Activated CD8-positive, alpha-beta memory T cell treated with anti-CD3 and anti-CD28 coated beads for 48 hours (primary cell): ENCODE measurements at regions not wholly inside any gene's neighbourhood (a gene's known extent, or its start where the extent isn't known, plus 50 kb on each side); places are given as distances from the start of the nearest gene placed in this dataset.
"Not testable (repeated sequence)": the region's sequence is repeated elsewhere in the genome, so short reads cannot be mapped to it uniquely, and the experiment has no call there.

ENCODE experiments used
- DNase-seq, 3 experiments: peaks; one replicate each; pipeline ENCODE4 v3.0.0-alpha.2; 2020; ENCODE audit warnings: low read depth in 2 of 3, low spot score in 2 of 3

GRCh38 chr6:150681578-150682395 lies 82.1 kb downstream of the PLEKHG1 start:
- DNase-seq = no peak

GRCh38 chr6:150683320-150683719 lies 83.6 kb downstream of the PLEKHG1 start:
- DNase-seq = no peak

- DNase-seq = no peak
Measured at GRCh38 chr6:150684161-150684560, 84.5 kb downstream of the PLEKHG1 start.

- DNase-seq = no peak
Measured at GRCh38 chr6:150684714-150685459, 85.2 kb downstream of the PLEKHG1 start.

- DNase-seq = peak in 2 of 3 experiments; percentile 23 to 27
Measured at GRCh38 chr6:150685860-150686259, 86.2 kb downstream of the PLEKHG1 start.

- no peak for DNase-seq
Measured at GRCh38 chr6:150686566-150686965, 86.9 kb downstream of the PLEKHG1 start.

- DNase-seq = no peak
Measured at GRCh38 chr6:150687508-150687907, 87.8 kb downstream of the PLEKHG1 start.

- no peak for DNase-seq
Measured at GRCh38 chr6:150689900-150690590, 90.4 kb downstream of the PLEKHG1 start.

- DNase-seq = no peak
Measured at GRCh38 chr6:150690681-150691080, 91.0 kb downstream of the PLEKHG1 start.

GRCh38 chr6:150691463-150691862 lies 91.8 kb downstream of the PLEKHG1 start:
- no peak for DNase-seq

- DNase-seq = no peak
Measured at GRCh38 chr6:150692604-150693003, 92.9 kb downstream of the PLEKHG1 start.

- no peak for DNase-seq
Measured at GRCh38 chr6:150694889-150695288, 95.2 kb downstream of the PLEKHG1 start.

- DNase-seq = no peak
Measured at GRCh38 chr6:150695652-150696051, 96.0 kb downstream of the PLEKHG1 start.

GRCh38 chr6:150696190-150696589 lies 96.5 kb downstream of the PLEKHG1 start:
- DNase-seq = no peak

- DNase-seq = not testable (repeated sequence)
Measured at GRCh38 chr6:150696918-150697317, 97.2 kb downstream of the PLEKHG1 start.

- no peak for DNase-seq
Measured at GRCh38 chr6:150697515-150697914, 97.8 kb downstream of the PLEKHG1 start.

- no peak for DNase-seq
Measured at GRCh38 chr6:150698391-150698790, 98.7 kb downstream of the PLEKHG1 start.

- no peak for DNase-seq
Measured at GRCh38 chr6:150702675-150703074, 103.0 kb downstream of the PLEKHG1 start.

GRCh38 chr6:150704447-150705192 lies 104.9 kb downstream of the PLEKHG1 start:
- no peak for DNase-seq

- DNase-seq = no peak
Measured at GRCh38 chr6:150705392-150705791, 105.7 kb downstream of the PLEKHG1 start.

GRCh38 chr6:150710236-150710635 lies 110.6 kb downstream of the PLEKHG1 start:
- DNase-seq = no peak
